ENCODE measurements at regions not wholly inside any gene's neighbourhood (a gene's known extent, or its start where the extent isn't known, plus 50 kb on each side); places are given as distances from the start of the nearest gene placed in this dataset.

DNA sequence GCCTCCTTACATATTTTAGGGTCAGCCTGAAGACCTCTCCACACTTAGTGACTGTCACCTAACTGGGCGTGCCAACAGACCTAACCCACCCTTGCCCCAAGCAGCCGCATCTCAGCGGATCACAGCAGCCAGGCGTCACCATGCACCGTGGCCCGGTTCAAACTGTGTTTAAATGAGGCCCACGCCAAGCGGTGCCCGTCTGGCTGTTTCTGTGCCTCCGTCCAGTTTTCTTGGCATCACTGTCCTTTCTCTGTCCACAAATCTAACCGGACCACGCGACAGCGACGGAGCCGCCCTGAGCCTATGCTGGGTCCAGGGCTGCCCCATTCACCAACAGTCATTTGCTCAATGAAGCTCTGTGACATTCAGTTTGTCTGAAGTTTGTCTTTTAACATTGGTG lies 393.3 kb downstream of the THBS2 start:
- TF ChIP-seq GATA2 (IDR thresholded peaks at IDR 0.05; ENCODE audit: low read depth, low read length) (no peak), GATA3 (IDR thresholded peaks at IDR 0.05; ENCODE audit: low read depth, low read length) (no peak)

All from SH-SY5Y (cell line).